Glomerular endothelial cell (primary cell): ENCODE measurements at regions not wholly inside any gene's neighbourhood (a gene's known extent, or its start where the extent isn't known, plus 50 kb on each side); places are given as distances from the start of the nearest gene placed in this dataset.

Experiments used
- DNase-seq: peaks from one replicate; pipeline ENCODE4 v3.0.0-alpha.2; 2011; ENCODE audit warnings: low read depth, low spot score; ENCODE audit errors: extremely low read depth

GRCh38 chr6:111984516-111985201 lies 69.2 kb upstream of the CCN6 start:
- DNase-seq, result no peak

- DNase-seq, result no peak
Measured at GRCh38 chr6:111985202-111985731, 68.6 kb upstream of the CCN6 start.

- DNase-seq, result no peak
Measured at GRCh38 chr6:111986651-111987050, 67.3 kb upstream of the CCN6 start.

GRCh38 chr6:111987295-111987694 lies 66.6 kb upstream of the CCN6 start:
- DNase-seq, result no peak

- no peak for DNase-seq
Measured at GRCh38 chr6:111988926-111989325, 65.0 kb upstream of the CCN6 start.

GRCh38 chr6:111989743-111990142 lies 64.2 kb upstream of the CCN6 start:
- DNase-seq, result no peak

GRCh38 chr6:111990214-111990613 lies 63.7 kb upstream of the CCN6 start:
- DNase-seq, result no peak

GRCh38 chr6:111992851-111993250 lies 61.1 kb upstream of the CCN6 start:
- DNase-seq, result no peak

GRCh38 chr6:111993342-111993741 lies 60.6 kb upstream of the CCN6 start:
- DNase-seq, result no peak

GRCh38 chr6:111994791-111995190 lies 59.1 kb upstream of the CCN6 start:
- no peak for DNase-seq

GRCh38 chr6:111995404-111995803 lies 58.5 kb upstream of the CCN6 start:
- DNase-seq, result no peak

GRCh38 chr6:111996144-111996865 lies 57.6 kb upstream of the CCN6 start:
- no peak for DNase-seq

- no peak for DNase-seq
Measured at GRCh38 chr6:111997078-111997852, 56.6 kb upstream of the CCN6 start.

GRCh38 chr6:111997853-111998208 lies 56.1 kb upstream of the CCN6 start:
- DNase-seq, result no peak

GRCh38 chr6:112002307-112002706 lies 51.6 kb upstream of the CCN6 start:
- DNase-seq, result no peak
